Frontal cortex (tissue), 3 donors: ENCODE measurements at regions not wholly inside any gene's neighbourhood (a gene's known extent, or its start where the extent isn't known, plus 50 kb on each side); places are given as distances from the start of the nearest gene placed in this dataset.
"Not testable (repeated sequence)": the region's sequence is repeated elsewhere in the genome, so short reads cannot be mapped to it uniquely, and the experiment has no call there.

Source experiments
- DNase-seq, 2 donors: peaks; one replicate each; pipeline ENCODE4 v3.0.0; 2012; ENCODE audit warnings: low spot score in 2 of 2
- FAIRE-seq: peaks from 2 replicates; lab custom pipeline; 2012; peaks lifted over from hg19 to GRCh38; lab: Jason Lieb, UNC
- donor health status: control.
- donor health status: control.
- donor health status: control.

GRCh38 chr1:157277281-157277680, 139.1 kb upstream of the ETV3 start:
- no peak for FAIRE-seq

DNA sequence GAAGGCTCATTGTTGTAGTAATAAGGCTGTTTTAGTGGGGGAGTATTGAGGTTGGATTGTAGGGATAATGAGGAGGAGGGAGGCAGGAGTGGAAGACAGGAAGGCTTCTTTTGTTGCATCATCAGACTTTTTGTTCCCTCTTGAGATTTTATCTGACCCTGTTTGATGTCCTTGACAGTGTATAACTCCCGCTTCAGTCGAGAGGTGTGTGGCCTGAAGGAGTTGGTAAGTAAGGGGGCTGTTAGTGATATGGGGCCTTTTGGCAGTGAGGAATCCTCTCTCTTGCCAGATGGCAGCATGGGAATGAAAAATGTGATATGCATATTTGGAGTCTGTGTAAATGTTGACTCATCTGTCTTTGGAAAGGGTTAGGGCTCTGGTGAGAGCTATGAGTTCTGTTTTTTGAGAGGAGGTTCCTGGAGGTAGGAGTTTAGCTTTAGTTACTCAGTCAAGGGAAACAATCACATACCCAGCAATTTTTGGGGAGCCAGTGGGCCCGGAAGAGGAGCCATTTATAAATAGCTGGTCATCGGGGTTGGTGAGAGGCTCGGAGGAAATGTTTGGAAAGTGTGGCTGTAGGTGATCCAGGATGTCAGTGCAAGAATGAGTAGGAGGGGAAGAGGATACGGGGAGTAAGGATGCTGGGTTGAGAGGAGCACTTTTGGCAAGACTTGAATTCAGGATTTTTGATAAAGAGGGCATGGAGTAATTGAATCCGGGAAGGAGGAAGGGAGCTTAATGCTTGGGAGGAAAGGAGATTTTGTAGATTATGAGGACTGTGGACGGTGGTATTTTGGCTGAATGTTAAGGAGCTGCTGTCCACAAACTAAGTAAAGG, 136.7 kb upstream of the ETV3 start:
- FAIRE-seq: no peak
- no peak for DNase-seq

More at GRCh38 chr1:157277281-157277680, 139.1 kb upstream of the ETV3 start:
- no peak for DNase-seq

DNA sequence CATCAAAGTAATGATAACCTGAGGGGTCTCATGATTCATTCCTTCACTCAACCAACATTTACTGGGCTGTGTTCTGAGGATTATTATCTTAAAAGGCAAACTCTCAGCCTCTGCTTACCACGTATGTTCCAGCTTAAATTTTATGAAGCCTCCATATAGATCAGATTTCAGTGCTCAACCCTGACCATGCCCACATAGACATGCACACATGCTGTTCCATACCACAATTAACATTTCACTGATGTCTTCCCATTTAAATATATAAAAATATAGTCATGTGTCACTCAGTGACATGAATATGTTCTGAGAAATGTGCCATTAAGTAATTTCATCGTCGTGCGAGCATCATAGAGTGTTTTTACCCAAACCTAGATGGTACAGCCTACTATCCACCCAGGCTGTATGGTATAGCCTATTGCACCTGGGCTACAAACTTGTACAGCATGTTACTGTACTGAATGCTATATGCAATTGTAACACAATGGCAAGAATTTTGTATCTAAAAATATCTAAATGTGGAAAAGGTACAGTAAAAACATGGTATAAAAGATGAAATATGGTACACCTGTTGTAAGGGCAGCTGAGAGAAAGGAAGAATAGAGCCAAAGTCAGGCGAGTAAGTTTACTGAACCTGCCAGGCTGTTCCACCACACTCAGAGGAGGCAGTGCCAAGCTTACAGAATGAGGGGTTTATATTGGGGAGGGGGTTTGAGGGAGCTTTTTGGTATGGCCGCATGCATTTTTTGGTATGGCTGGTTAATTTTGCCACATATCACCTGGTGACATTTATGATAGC, 134.7 kb upstream of the ETV3 start:
- DNase-seq (no peak), FAIRE-seq (no peak)

DNA sequence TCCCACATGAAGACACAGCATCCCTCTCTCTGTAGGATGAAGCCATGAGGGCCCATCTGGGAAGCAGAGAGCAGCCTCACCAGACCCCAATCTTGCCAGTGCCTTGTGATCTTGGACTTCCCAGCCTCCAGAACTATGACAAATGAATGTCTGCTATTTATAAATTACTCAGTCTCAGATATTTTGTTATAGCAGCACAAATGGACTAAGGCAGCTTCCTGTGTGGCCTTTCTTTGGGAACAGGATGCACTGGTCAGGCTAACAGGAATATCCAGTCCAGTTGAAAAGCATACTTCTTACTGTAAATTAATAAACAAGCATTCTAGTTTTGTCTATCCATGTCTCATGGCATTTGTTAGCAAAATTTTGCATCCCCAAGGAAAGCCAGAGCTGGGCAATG, 134.1 kb upstream of the ETV3 start:
- no peak for FAIRE-seq
- no peak for DNase-seq

DNA sequence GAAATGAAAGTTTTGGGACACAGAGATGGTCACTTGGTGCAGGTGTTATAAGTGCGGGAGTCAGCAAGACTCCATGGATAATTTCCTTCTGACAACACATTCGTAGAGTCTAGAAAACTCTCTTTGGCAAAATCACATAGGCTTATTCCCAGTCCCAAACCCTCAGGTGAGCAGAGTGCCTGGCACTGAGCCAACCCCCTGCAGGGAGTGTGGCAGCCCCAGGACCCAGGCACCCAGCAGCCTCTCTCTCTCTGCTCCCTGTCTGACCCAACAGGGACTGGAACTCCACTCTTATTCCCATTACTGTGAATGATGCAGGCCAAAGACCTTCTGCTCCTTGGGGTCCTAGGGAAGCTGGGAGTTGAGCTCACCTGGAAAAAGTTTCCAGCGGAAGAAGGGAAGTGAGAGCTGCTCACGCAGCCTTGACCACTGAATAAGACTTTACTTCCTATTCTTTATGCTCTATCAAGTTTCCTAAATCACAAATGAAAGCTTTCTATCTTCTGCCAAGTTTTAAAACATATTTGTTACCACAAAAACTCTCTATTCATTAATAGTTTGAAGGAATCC, 132.6 kb upstream of the ETV3 start:
- FAIRE-seq: no peak
- DNase-seq: no peak

GRCh38 chr1:157269656-157270375, 131.6 kb upstream of the ETV3 start:
- no peak for FAIRE-seq

DNA sequence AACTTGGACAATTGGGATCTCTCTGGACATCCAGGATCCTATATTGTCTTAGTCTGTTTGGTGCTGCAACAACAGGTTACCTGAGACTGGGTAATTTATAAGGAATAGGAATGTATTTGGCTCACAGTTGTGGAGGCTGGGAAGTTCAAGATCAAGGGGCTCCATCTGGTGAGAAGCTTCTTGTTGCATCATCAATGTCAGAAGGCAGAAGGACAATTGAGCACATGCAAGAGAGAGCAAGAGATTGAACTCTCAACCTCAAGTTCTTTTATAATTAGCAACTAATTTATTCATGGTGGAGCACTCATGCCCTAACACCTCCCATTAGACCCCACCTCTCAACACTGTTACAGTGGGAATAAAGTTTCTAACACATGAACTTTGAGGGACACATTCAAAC, 124.7 kb upstream of the ETV3 start:
- FAIRE-seq: no peak
- no peak for DNase-seq

More at GRCh38 chr1:157269656-157270375, 131.6 kb upstream of the ETV3 start:
- DNase-seq: no peak

- no peak for DNase-seq
- no peak for FAIRE-seq
These were observed 124.2 kb upstream of the ETV3 start for GRCh38 chr1:157262422-157262821.

DNA sequence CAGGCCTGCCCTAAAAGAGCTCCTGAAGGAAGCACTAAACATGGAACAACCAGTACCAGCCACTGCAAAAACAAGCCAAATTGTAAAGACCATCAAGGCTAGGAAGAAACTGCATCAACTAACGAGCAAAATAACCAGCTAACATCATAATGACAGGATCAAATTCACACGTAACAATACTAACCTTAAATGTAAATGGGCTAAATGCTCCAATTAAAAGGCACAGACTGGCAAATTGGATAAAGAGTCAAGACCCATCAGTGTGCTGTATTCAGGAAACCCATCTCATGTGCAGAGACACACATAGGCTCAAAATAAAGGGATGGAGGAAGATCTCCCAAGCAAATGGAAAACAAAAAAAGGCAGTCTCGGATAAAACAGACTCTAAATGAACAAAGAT, 117.7 kb upstream of the ETV3 start:
- DNase-seq, FAIRE-seq: not testable (repeated sequence)

DNA sequence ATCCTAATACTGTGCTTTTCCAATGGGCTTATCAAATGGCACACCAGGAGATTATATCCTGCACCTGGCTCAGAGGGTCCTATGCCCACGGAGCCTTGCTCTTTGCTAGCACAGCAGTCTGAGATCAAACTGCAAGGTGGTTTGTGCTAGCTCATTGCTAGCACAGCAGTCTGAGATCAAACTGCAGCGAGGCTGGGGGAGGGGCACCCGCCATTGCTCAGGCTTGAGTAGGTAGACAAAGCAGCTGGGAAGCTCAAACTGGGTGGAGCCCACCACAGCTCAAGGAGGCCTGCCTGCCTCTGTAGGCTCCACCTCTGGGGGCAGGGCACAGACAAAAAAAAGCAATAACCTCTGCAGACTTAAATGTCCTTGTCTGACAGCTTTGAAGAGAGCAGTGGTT, 116.0 kb upstream of the ETV3 start:
- DNase-seq, FAIRE-seq: not testable (repeated sequence)

- DNase-seq (no peak), FAIRE-seq (no peak)
These were observed 114.3 kb upstream of the ETV3 start for GRCh38 chr1:157252473-157252872.

- no peak for DNase-seq
- no peak for FAIRE-seq
These were observed 111.5 kb upstream of the ETV3 start for GRCh38 chr1:157249739-157250138.

DNA sequence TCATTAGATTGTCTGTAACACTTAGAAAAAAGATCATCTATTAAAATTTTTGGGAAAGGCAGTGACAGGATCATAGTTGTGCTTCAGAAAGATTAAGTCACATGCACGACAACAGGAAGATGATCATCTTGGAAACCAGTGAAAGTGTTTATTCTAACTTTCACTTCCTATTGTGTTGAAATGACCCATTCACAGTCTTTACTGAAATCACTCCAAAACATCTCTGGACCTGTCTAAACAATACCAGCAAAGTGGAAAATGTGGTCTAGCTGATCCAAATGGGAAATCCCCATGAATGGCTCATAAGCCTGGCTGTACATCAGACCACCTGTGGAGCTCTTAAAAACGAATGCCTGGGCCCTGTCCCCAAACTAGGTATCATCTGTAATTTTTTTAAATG, 111.1 kb upstream of the ETV3 start:
- no peak for FAIRE-seq

DNA sequence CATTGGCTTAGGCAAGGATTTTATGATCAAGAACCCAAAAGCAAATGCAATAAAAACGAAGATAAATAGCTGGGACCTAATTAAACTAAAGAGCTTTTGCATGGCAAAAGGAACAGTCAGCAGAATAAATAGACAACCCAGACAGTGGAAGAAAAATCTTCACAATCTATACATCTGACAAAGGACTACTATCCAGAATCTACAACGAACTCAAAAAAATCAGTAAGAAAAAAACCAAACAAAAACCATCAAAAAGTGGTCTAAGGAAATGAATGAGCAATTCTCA, 109.5 kb upstream of the ETV3 start:
- FAIRE-seq, DNase-seq: not testable (repeated sequence)

More for the DNA sequence above, 111.1 kb upstream of the ETV3 start:
- DNase-seq: no peak

GRCh38 chr1:157247005-157247763, 109.0 kb upstream of the ETV3 start:
- no peak for DNase-seq
- no peak for FAIRE-seq

GRCh38 chr1:157245823-157246222, 107.6 kb upstream of the ETV3 start:
- FAIRE-seq: no peak
- no peak for DNase-seq

DNA sequence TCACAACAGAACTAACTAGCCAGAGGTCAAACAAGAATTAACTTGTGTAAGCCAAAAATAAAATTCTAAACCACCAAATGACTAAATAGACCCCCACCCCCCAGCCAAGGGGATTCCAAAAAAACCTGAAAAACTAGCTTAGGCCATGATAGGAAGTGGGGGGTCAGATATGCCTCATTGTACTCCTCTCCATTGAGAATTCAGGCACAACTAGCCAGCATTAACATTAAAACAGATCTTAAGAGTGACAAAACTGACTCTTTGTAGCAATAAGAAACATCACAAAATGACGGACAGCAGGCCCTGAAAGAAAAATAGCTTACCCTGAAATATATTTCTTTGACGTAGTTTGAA, 103.0 kb upstream of the ETV3 start:
- FAIRE-seq: no peak
- DNase-seq: no peak

GRCh38 chr1:157240495-157241184, 102.4 kb upstream of the ETV3 start:
- FAIRE-seq (no peak), DNase-seq (no peak)

- FAIRE-seq: no peak
These were observed 101.7 kb upstream of the ETV3 start for GRCh38 chr1:157239936-157240335.

More at GRCh38 chr1:157239936-157240335, 101.7 kb upstream of the ETV3 start:
- no peak for DNase-seq
